Ovary (tissue), 3 donors: ENCODE measurements at regions not wholly inside any gene's neighbourhood (a gene's known extent, or its start where the extent isn't known, plus 50 kb on each side); places are given as distances from the start of the nearest gene placed in this dataset.

Experiments
- CTCF ChIP-seq, 3 donors: fragments of 450-650 bp in 2 of 3; fragments of 200-600 bp in 1 of 3; IDR thresholded peaks; one replicate each; pipeline versions ENCODE4 v1.5.1 to v1.8.0; 2016 to 2022; ENCODE audit warnings: antibody characterized with exemption in 3 of 3, mild to moderate bottlenecking in 1 of 3
- EP300 ChIP-seq: sonication (generic); formaldehyde crosslinking; IDR thresholded peaks from one replicate; pipeline ENCODE4 v1.6.1; 2017; ENCODE audit warnings: antibody characterized with exemption
- donor health status: DM: no; HTN: no; CAD: no.

GRCh38 chr2:61764035-61764800 lies 89.6 kb downstream of the FAM161A start:
- TF ChIP-seq EP300, result peak; percentile 13
- peak in 1 of 3 donors; percentile 7 for TF ChIP-seq CTCF (IDR thresholded peaks at IDR 0.05)
